Naive thymus-derived CD8-positive, alpha-beta T cell (primary cell): ENCODE measurements at regions not wholly inside any gene's neighbourhood (a gene's known extent, or its start where the extent isn't known, plus 50 kb on each side); places are given as distances from the start of the nearest gene placed in this dataset.

Experiments used
- ATAC-seq, 2 donors: fragments of 150-1000 bp; cut with Tn5 transposase in 1 of 2; sonication (Bioruptor Pico), chemical (Tn5 transposase) in 1 of 2; 1 replicate in 1 of 2; 2 replicates in 1 of 2; pipeline ENCODE4 v1.10.0; 2021; ENCODE audit warnings: mild to moderate bottlenecking in 2 of 2, moderate library complexity in 2 of 2
- POLR2A ChIA-PET: fragments of 350-600 bp; sonication (Branson Sonifier 250); formaldehyde crosslinking; loops from one replicate; lab custom pipeline; 2021; ENCODE audit warnings: antibody characterized with exemption; lab: Charles Lee
- DNase-seq, 10 donors: peaks; one replicate each; pipeline versions ENCODE4 v3.0.0 to v3.0.0-alpha.2; 2020 to 2022
- H3K27ac Mint-ChIP-seq, 10 donors: one replicate each; pipeline ENCODE4 v1.8.0; 2020 to 2022; ENCODE audit warnings: mild to moderate bottlenecking in 10 of 10, mixed read lengths in 10 of 10, moderate library complexity in 4 of 10, inconsistent platforms in 1 of 10
- H3K27me3 Mint-ChIP-seq, 5 donors: one replicate each; pipeline ENCODE4 v1.8.0; 2021 to 2022; ENCODE audit warnings: mixed read lengths in 5 of 5
- H3K36me3 Mint-ChIP-seq, 3 donors: one replicate each; pipeline ENCODE4 v1.8.0; 2020 to 2022; ENCODE audit warnings: mixed read lengths in 3 of 3, mild to moderate bottlenecking in 2 of 3, inconsistent platforms in 1 of 3
- H3K4me1 Mint-ChIP-seq, 4 donors: one replicate each; pipeline ENCODE4 v1.8.0; 2021 to 2022; ENCODE audit warnings: mixed read lengths in 4 of 4
- H3K4me3 Mint-ChIP-seq, 10 donors: one replicate each; pipeline ENCODE4 v1.8.0; 2020 to 2022; ENCODE audit warnings: mild to moderate bottlenecking in 10 of 10, mixed read lengths in 10 of 10, moderate library complexity in 6 of 10, inconsistent platforms in 1 of 10
- H3K9me3 Mint-ChIP-seq, 9 donors: one replicate each; pipeline ENCODE4 v1.8.0; 2020 to 2022; ENCODE audit warnings: mixed read lengths in 9 of 9, mild to moderate bottlenecking in 3 of 9, inconsistent platforms in 1 of 9, moderate library complexity in 1 of 9

- Mint-ChIP-seq H3K27ac (no peak overlapping the region), H3K9me3 (peaks cover 0 to 14% (median 4%) of the 10 kb centered on the region in 9 donors), H3K27me3 (peaks cover 0 to 25% (median 3%) of the 10 kb centered on the region in 5 donors), H3K4me3 (no peak overlapping the region), H3K4me1 (peaks cover 0 to 4% (median 2%) of the 10 kb centered on the region in 4 donors), H3K36me3 (no peaks in the 10 kb centered on the region)
- DNase-seq (no peak), ATAC-seq (no peak)
- POLR2A ChIA-PET = no interaction called here
These were observed 88.7 kb upstream of the FRMD1 start for GRCh38 chr6:168167431-168168315.

GRCh38 chr6:168166627-168167026 is 87.6 kb upstream of the FRMD1 start:
- peaks cover 0 to 4% (median 2%) of the 10 kb centered on the region in 4 donors for H3K4me1 Mint-ChIP-seq
- peaks cover 0 to 25% (median 4%) of the 10 kb centered on the region in 5 donors for H3K27me3 Mint-ChIP-seq
- DNase-seq (no peak), ATAC-seq (no peak)
- H3K4me3 Mint-ChIP-seq = no peak overlapping the region
- peaks cover 0 to 14% (median 4%) of the 10 kb centered on the region in 9 donors for H3K9me3 Mint-ChIP-seq
- POLR2A ChIA-PET = no interaction called here
- H3K27ac Mint-ChIP-seq = no peak overlapping the region
- H3K36me3 Mint-ChIP-seq = no peaks in the 10 kb centered on the region

GRCh38 chr6:168165891-168166290 is 86.9 kb upstream of the FRMD1 start:
- H3K36me3 Mint-ChIP-seq = no peaks in the 10 kb centered on the region
- peaks cover 0 to 23% (median 3%) of the 10 kb centered on the region in 5 donors for H3K27me3 Mint-ChIP-seq
- POLR2A ChIA-PET = no interaction called here
- H3K27ac Mint-ChIP-seq = no peak overlapping the region
- H3K4me1 Mint-ChIP-seq = peaks cover 0 to 4% (median 2%) of the 10 kb centered on the region in 4 donors
- ATAC-seq (no peak), DNase-seq (no peak)
- no peak overlapping the region for H3K4me3 Mint-ChIP-seq
- peaks cover 0 to 12% (median 4%) of the 10 kb centered on the region in 9 donors for H3K9me3 Mint-ChIP-seq

- Mint-ChIP-seq H3K4me1 (peaks cover 0 to 4% (median 2%) of the 10 kb centered on the region in 4 donors), H3K36me3 (no peaks in the 10 kb centered on the region), H3K27me3 (peaks cover 0 to 20% (median 3%) of the 10 kb centered on the region in 5 donors), H3K9me3 (peaks cover 0 to 10% (median 4%) of the 10 kb centered on the region in 9 donors), H3K4me3 (peak overlapping the region in 1 of 10 donors; percentile 1), H3K27ac (no peak overlapping the region)
- DNase-seq (no peak), ATAC-seq (no peak)
- POLR2A ChIA-PET = no interaction called here
These were observed 86.4 kb upstream of the FRMD1 start for GRCh38 chr6:168165373-168165772.

- H3K4me3 Mint-ChIP-seq = no peak overlapping the region
- peaks cover 0 to 17% (median 3%) of the 10 kb centered on the region in 5 donors for H3K27me3 Mint-ChIP-seq
- H3K9me3 Mint-ChIP-seq = peaks cover 0 to 10% (median 2%) of the 10 kb centered on the region in 9 donors
- POLR2A ChIA-PET = no interaction called here
- ATAC-seq (no peak), DNase-seq (no peak)
- no peak overlapping the region for H3K27ac Mint-ChIP-seq
- peaks cover 0 to 4% (median 2%) of the 10 kb centered on the region in 4 donors for H3K4me1 Mint-ChIP-seq
- H3K36me3 Mint-ChIP-seq = no peaks in the 10 kb centered on the region
These were observed 85.5 kb upstream of the FRMD1 start for GRCh38 chr6:168164462-168165061.

- H3K4me1 Mint-ChIP-seq = peaks cover 0 to 4% (median 2%) of the 10 kb centered on the region in 4 donors
- DNase-seq = no peak
- H3K36me3 Mint-ChIP-seq = no peaks in the 10 kb centered on the region
- peaks cover 0 to 9% (median 1%) of the 10 kb centered on the region in 9 donors for H3K9me3 Mint-ChIP-seq
- no peak for ATAC-seq
- H3K27ac Mint-ChIP-seq = no peak overlapping the region
- peaks cover 0 to 19% (median 5%) of the 10 kb centered on the region in 5 donors for H3K27me3 Mint-ChIP-seq
- no peak overlapping the region for H3K4me3 Mint-ChIP-seq
- POLR2A ChIA-PET = no interaction called here
These were observed 84.2 kb upstream of the FRMD1 start for GRCh38 chr6:168163096-168163731.

GRCh38 chr6:168162366-168162765 is 83.4 kb upstream of the FRMD1 start:
- no peak overlapping the region for H3K4me3 Mint-ChIP-seq
- no peak for DNase-seq
- no peak for ATAC-seq
- H3K27ac Mint-ChIP-seq = no peak overlapping the region
- POLR2A ChIA-PET = no interaction called here
- H3K4me1 Mint-ChIP-seq = no peaks in the 10 kb centered on the region
- no peaks in the 10 kb centered on the region for H3K36me3 Mint-ChIP-seq
- peaks cover 0 to 3% (median 0%) of the 10 kb centered on the region in 9 donors for H3K9me3 Mint-ChIP-seq
- peaks cover 0 to 27% (median 9%) of the 10 kb centered on the region in 5 donors for H3K27me3 Mint-ChIP-seq

- POLR2A ChIA-PET = no interaction called here
- Mint-ChIP-seq H3K9me3 (no peaks in the 10 kb centered on the region), H3K27me3 (peaks cover 0 to 37% (median 15%) of the 10 kb centered on the region in 5 donors), H3K27ac (no peak overlapping the region), H3K36me3 (no peaks in the 10 kb centered on the region), H3K4me1 (no peaks in the 10 kb centered on the region), H3K4me3 (no peak overlapping the region)
- DNase-seq (no peak), ATAC-seq (no peak)
These were observed 82.3 kb upstream of the FRMD1 start for GRCh38 chr6:168161371-168161750.

- H3K36me3 Mint-ChIP-seq = no peaks in the 10 kb centered on the region
- peaks cover 0 to 43% (median 19%) of the 10 kb centered on the region in 5 donors for H3K27me3 Mint-ChIP-seq
- DNase-seq = no peak
- no peak overlapping the region for H3K4me3 Mint-ChIP-seq
- no peaks in the 10 kb centered on the region for H3K4me1 Mint-ChIP-seq
- ATAC-seq = no peak
- POLR2A ChIA-PET = no interaction called here
- H3K9me3 Mint-ChIP-seq = peaks cover 0 to 2% (median 0%) of the 10 kb centered on the region in 9 donors
- no peak overlapping the region for H3K27ac Mint-ChIP-seq
These were observed 81.7 kb upstream of the FRMD1 start for GRCh38 chr6:168160506-168161370.

- peaks cover 0 to 54% (median 19%) of the 10 kb centered on the region in 5 donors for H3K27me3 Mint-ChIP-seq
- peaks cover 0 to 2% (median 0%) of the 10 kb centered on the region in 9 donors for H3K9me3 Mint-ChIP-seq
- POLR2A ChIA-PET = no interaction called here
- no peaks in the 10 kb centered on the region for H3K36me3 Mint-ChIP-seq
- peak overlapping the region in 1 of 10 donors; percentile 79 for H3K27ac Mint-ChIP-seq
- H3K4me1 Mint-ChIP-seq = no peaks in the 10 kb centered on the region
- no peak overlapping the region for H3K4me3 Mint-ChIP-seq
- DNase-seq (no peak), ATAC-seq (no peak)
These were observed 80.5 kb upstream of the FRMD1 start for GRCh38 chr6:168159506-168159905.

GRCh38 chr6:168158980-168159349 is 80.0 kb upstream of the FRMD1 start:
- Mint-ChIP-seq H3K27me3 (peaks cover 0 to 59% (median 19%) of the 10 kb centered on the region in 5 donors), H3K36me3 (no peaks in the 10 kb centered on the region), H3K27ac (no peak overlapping the region), H3K4me1 (no peaks in the 10 kb centered on the region), H3K4me3 (no peak overlapping the region), H3K9me3 (peaks cover 0 to 2% (median 0%) of the 10 kb centered on the region in 9 donors)
- POLR2A ChIA-PET = no interaction called here
- ATAC-seq = no peak
- DNase-seq = no peak
